ENCODE measurements at regions not wholly inside any gene's neighbourhood (a gene's known extent, or its start where the extent isn't known, plus 50 kb on each side); places are given as distances from the start of the nearest gene placed in this dataset.

DNA sequence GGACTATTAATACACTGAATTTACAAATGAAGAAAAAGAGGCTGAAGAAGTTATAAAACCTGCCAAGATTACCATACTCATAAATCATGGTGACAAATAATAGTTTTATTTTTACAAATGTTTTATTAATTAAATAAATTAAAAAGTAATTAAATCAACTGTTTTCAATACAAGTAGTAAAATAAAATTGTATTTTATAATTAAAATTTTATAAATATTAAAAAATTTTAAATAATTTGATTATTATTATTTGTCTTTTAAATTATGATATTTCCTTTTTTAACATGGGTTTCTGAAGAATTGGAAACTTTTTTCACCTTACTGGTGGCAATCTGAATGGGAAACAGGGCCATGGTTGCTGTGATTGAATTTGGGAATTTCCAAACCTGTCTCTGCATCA, 177.3 kb upstream of the TSHZ2 start:
- Mint-ChIP-seq H3K9me3 (peaks cover 3% of the 10 kb centered on the region), H3K27ac (ENCODE audit: unreplicated experiment) (no peak overlapping the region), H3K4me3 (no peak overlapping the region), H3K27me3 (ENCODE audit: low read depth) (peaks cover 8% of the 10 kb centered on the region), H3K36me3 (ENCODE audit: low read depth) (no peaks in the 10 kb centered on the region), H3K4me1 (no peaks in the 10 kb centered on the region)
- TF ChIP-seq, protein P1, sequence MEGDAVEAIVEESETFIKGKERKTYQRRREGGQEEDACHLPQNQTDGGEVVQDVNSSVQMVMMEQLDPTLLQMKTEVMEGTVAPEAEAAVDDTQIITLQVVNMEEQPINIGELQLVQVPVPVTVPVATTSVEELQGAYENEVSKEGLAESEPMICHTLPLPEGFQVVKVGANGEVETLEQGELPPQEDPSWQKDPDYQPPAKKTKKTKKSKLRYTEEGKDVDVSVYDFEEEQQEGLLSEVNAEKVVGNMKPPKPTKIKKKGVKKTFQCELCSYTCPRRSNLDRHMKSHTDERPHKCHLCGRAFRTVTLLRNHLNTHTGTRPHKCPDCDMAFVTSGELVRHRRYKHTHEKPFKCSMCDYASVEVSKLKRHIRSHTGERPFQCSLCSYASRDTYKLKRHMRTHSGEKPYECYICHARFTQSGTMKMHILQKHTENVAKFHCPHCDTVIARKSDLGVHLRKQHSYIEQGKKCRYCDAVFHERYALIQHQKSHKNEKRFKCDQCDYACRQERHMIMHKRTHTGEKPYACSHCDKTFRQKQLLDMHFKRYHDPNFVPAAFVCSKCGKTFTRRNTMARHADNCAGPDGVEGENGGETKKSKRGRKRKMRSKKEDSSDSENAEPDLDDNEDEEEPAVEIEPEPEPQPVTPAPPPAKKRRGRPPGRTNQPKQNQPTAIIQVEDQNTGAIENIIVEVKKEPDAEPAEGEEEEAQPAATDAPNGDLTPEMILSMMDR (conservative IDR thresholded peaks at IDR 0.05): no peak
- DNase-seq (ENCODE audit: low read depth, low spot score): no peak

DNA sequence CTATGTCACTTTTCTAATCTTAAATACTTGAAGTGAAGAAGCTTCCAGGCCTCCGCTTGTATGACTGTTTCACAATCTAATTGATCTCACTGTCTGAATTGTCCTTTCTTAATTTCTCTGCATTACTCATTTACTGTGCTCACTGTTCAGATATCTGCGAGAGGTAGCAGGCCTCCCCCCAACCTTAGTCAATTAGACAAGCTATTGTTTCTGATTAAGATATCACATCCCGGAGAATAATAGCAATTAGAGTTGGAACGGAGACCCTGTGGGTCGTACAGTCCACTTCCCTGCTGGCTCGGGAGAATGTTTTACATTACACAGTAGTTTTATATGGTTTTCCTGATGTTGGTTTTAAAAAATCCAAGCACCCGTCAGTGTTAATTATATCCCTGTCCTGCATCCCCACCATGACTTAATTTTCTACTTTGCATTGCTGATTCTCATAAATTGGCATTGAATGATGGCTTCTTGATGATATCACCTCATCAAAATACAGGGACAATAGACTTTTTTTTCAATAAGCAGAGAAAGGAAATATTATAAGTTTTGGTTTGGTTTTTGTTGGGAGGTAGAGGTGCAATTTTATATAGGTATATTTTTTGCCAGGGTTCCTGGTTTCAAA, 178.7 kb upstream of the TSHZ2 start:
- no peak overlapping the region for H3K4me3 Mint-ChIP-seq
- peaks cover 3% of the 10 kb centered on the region for H3K9me3 Mint-ChIP-seq
- no peak for DNase-seq (ENCODE audit: low read depth, low spot score)
- TF ChIP-seq, protein P1 (conservative IDR thresholded peaks at IDR 0.05): no peak
- no peaks in the 10 kb centered on the region for H3K36me3 Mint-ChIP-seq (ENCODE audit: low read depth)
- H3K4me1 Mint-ChIP-seq: no peaks in the 10 kb centered on the region
- peaks cover 6% of the 10 kb centered on the region for H3K27me3 Mint-ChIP-seq (ENCODE audit: low read depth)
- H3K27ac Mint-ChIP-seq (ENCODE audit: unreplicated experiment): no peak overlapping the region

DNA sequence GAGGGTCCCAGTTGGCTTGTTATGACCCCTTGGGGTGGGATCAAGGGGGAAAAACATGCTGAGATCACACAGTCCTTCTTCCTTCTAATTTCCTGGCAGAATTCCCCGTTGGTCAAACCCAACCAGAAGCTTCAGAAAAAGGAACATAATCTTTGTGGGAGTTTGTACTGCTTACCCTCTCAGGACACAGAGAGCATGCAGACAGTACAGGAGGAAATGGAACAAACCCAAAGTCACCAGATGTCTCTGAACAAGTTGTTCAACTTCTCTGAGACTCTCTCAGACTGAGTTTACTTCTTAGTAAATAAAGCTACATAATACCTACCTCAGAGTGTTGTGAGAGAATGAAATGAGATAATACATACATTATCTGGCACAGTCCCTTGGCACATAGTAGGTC, 181.1 kb upstream of the TSHZ2 start:
- no peaks in the 10 kb centered on the region for H3K36me3 Mint-ChIP-seq (ENCODE audit: low read depth)
- H3K9me3 Mint-ChIP-seq: no peaks in the 10 kb centered on the region
- no peak overlapping the region for H3K4me3 Mint-ChIP-seq
- no peak overlapping the region for H3K27ac Mint-ChIP-seq (ENCODE audit: unreplicated experiment)
- no peaks in the 10 kb centered on the region for H3K4me1 Mint-ChIP-seq
- DNase-seq (ENCODE audit: low read depth, low spot score): no peak
- TF ChIP-seq, protein P1 (conservative IDR thresholded peaks at IDR 0.05): no peak
- peaks cover 2% of the 10 kb centered on the region for H3K27me3 Mint-ChIP-seq (ENCODE audit: low read depth)

DNA sequence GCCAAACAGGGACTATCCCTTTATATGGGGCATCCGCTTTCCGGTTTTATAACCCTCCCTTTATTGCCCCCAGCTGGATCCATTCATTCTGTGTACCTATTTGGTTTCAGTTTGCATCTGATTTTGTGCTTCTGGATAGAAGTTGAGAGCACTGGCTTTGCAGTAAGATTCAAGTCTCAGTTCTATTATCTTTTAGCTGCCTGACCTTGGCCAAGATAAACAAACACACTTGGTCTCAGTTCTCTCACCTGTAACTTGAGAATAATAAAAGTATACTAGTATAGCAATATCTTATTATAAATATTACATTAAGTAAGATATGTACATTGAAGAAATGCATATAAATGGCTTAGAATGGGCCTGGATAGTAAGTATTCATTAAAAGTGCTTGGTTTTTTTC, 182.4 kb upstream of the TSHZ2 start:
- H3K27me3 Mint-ChIP-seq (ENCODE audit: low read depth): peaks cover 2% of the 10 kb centered on the region
- H3K9me3 Mint-ChIP-seq: no peaks in the 10 kb centered on the region
- no peak for DNase-seq (ENCODE audit: low read depth, low spot score)
- no peak overlapping the region for H3K27ac Mint-ChIP-seq (ENCODE audit: unreplicated experiment)
- H3K36me3 Mint-ChIP-seq (ENCODE audit: low read depth): no peaks in the 10 kb centered on the region
- H3K4me1 Mint-ChIP-seq: no peaks in the 10 kb centered on the region
- no peak overlapping the region for H3K4me3 Mint-ChIP-seq
- TF ChIP-seq, protein P1 (conservative IDR thresholded peaks at IDR 0.05): no peak

DNA sequence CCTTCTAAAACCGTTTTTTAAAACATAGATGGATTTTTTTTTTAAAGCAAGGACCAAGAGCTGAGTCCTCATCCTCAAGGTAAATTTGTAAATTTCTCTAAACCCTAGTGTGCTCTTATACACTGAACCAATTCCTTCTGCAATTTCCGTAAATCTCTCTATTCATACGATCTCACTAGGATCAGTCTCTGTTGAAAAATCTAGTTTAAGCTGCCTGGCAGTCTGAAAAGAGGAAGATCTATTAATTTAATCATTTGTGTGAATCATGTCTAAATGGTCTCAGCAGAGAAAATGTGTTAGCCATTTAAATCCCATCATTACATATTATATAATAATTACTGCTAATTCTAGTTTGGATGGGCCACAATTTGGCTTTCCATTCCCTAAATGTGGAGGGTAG, 184.2 kb upstream of the TSHZ2 start:
- Mint-ChIP-seq H3K27me3 (ENCODE audit: low read depth) (no peaks in the 10 kb centered on the region), H3K4me3 (no peak overlapping the region), H3K9me3 (no peaks in the 10 kb centered on the region), H3K4me1 (no peaks in the 10 kb centered on the region), H3K27ac (ENCODE audit: unreplicated experiment) (no peak overlapping the region), H3K36me3 (ENCODE audit: low read depth) (no peaks in the 10 kb centered on the region)
- no peak for DNase-seq (ENCODE audit: low read depth, low spot score)
- TF ChIP-seq, protein P1 (conservative IDR thresholded peaks at IDR 0.05): no peak

Data from neural crest cell (in vitro differentiated cells).